Stimulated activated CD4-positive, alpha-beta T cell treated with anti-CD3 and anti-CD28 coated beads, Interleukin-1b, Interleukin-23, amount 100 ng/mL, for 48 hours (primary cell): ENCODE measurements at regions not wholly inside any gene's neighbourhood (a gene's known extent, or its start where the extent isn't known, plus 50 kb on each side); places are given as distances from the start of the nearest gene placed in this dataset.
"Not testable (repeated sequence)": the region's sequence is repeated elsewhere in the genome, so short reads cannot be mapped to it uniquely, and the experiment has no call there.

Source experiments
- DNase-seq: peaks from one replicate; pipeline ENCODE4 v3.0.0-alpha.2; 2020

- DNase-seq, result no peak
Measured at GRCh38 chrX:139198936-139199335, 331.6 kb upstream of the F9 start.

- no peak for DNase-seq
Measured at GRCh38 chrX:139196890-139197289, 333.6 kb upstream of the F9 start.

- no peak for DNase-seq
Measured at GRCh38 chrX:139194571-139195280, 335.8 kb upstream of the F9 start.

- DNase-seq, result no peak
Measured at GRCh38 chrX:139192386-139192961, 338.1 kb upstream of the F9 start.

- no peak for DNase-seq
Measured at GRCh38 chrX:139191746-139192385, 338.7 kb upstream of the F9 start.

GRCh38 chrX:139191286-139191685 lies 339.3 kb upstream of the F9 start:
- DNase-seq, result no peak

GRCh38 chrX:139187738-139188137 lies 342.8 kb upstream of the F9 start:
- no peak for DNase-seq

GRCh38 chrX:139186991-139187390 lies 343.5 kb upstream of the F9 start:
- no peak for DNase-seq

GRCh38 chrX:139179592-139179991 lies 350.9 kb upstream of the F9 start:
- DNase-seq, result no peak

- no peak for DNase-seq
Measured at GRCh38 chrX:139178980-139179379, 351.6 kb upstream of the F9 start.

- no peak for DNase-seq
Measured at GRCh38 chrX:139172731-139173130, 357.8 kb upstream of the F9 start.

- no peak for DNase-seq
Measured at GRCh38 chrX:139170526-139171173, 359.9 kb upstream of the F9 start.

GRCh38 chrX:139167282-139167681 lies 363.3 kb upstream of the F9 start:
- DNase-seq, result no peak

- DNase-seq, result no peak
Measured at GRCh38 chrX:139158256-139158655, 372.3 kb upstream of the F9 start.

GRCh38 chrX:139156356-139156755 lies 374.2 kb upstream of the F9 start:
- DNase-seq, result no peak

- DNase-seq, result not testable (repeated sequence)
Measured at GRCh38 chrX:139146625-139147024, 383.9 kb upstream of the F9 start.

GRCh38 chrX:139141370-139141769 lies 389.2 kb upstream of the F9 start:
- no peak for DNase-seq

GRCh38 chrX:139134316-139134715 lies 396.2 kb upstream of the F9 start:
- DNase-seq, result no peak

- no peak for DNase-seq
Measured at GRCh38 chrX:139126493-139126892, 404.0 kb upstream of the F9 start.

- no peak for DNase-seq
Measured at GRCh38 chrX:139125916-139126315, 404.6 kb upstream of the F9 start.

- no peak for DNase-seq
Measured at GRCh38 chrX:139121616-139122286, 408.8 kb upstream of the F9 start.

GRCh38 chrX:139120760-139121159 lies 409.2 kb upstream of the FGF13 start:
- no peak for DNase-seq

GRCh38 chrX:139113708-139114107 lies 402.2 kb upstream of the FGF13 start:
- no peak for DNase-seq
